H4 (cell line): ENCODE measurements at regions not wholly inside any gene's neighbourhood (a gene's known extent, or its start where the extent isn't known, plus 50 kb on each side); places are given as distances from the start of the nearest gene placed in this dataset.
"Not testable (repeated sequence)": the region's sequence is repeated elsewhere in the genome, so short reads cannot be mapped to it uniquely, and the experiment has no call there.

Source experiments
- DNase-seq: peaks from one replicate; pipeline ENCODE4 v3.0.0-alpha.2; 2015; ENCODE audit warnings: low spot score

- no peak for DNase-seq
Observed at GRCh38 chr12:124476011-124476400, 91.4 kb downstream of the NCOR2 start.

GRCh38 chr12:124475295-124476010, 92.0 kb downstream of the NCOR2 start:
- DNase-seq = no peak

DNA sequence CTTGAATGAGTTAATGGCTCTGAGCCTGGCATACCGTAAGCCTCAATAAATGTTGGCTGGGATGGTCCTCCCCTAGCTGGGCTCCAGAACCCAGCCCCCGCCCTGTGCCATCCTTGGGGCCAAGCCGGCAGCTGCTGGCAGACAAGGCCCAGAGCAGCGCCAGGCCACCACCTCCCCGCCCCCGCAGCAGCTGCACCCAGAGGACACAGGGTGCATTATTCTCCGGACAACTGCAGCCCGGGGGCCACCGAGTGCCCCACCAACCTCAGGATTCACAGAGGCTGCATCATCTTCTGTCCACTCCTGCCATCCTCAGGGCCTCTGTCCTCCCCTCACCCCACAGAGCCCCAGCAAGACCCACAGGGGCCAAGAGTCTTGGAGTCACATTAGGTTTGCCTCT, 92.7 kb downstream of the NCOR2 start:
- DNase-seq = no peak

- DNase-seq = no peak
Observed at GRCh38 chr12:124472690-124473279, 94.6 kb downstream of the NCOR2 start.

DNA sequence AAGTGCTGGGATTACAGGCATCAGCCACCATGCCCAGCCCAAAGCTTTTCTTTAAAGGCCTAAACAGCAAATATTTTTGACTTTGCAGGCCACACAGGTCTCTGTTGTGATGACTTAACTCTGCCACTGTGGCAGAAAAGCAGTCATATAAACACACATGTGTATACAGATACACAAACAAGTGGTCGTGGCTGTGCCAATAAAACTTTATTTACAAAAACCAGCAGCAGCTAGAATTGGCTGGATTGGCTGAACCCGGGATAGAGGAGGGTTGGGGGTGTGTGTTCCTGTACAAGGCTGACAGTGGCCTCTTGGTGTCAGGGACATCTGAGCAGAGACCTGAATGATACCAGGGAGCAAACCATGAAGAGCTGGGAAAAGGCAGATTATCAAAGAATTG, 95.6 kb downstream of the NCOR2 start:
- DNase-seq = no peak

- DNase-seq = no peak
Observed at GRCh38 chr12:124470806-124471205, 96.6 kb downstream of the NCOR2 start.

DNA sequence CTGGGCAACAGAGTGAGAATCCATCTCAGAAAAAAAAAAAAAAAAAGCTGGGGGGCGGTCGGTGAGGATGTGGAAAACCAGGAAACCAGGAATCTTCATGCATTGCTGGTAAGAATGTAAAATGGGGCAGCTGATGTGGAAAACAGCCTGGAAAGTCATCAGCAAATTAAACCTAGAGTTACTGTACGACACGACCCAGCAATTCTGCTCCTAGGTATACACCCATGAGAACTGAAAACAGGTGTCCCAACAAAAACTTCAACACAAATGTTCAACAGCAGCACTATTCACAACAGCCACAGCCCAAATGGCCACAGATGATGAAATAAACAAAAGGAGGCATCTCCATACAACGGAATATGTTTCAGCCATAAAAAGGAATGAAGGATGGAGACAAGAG, 97.3 kb downstream of the NCOR2 start:
- DNase-seq = no peak

DNA sequence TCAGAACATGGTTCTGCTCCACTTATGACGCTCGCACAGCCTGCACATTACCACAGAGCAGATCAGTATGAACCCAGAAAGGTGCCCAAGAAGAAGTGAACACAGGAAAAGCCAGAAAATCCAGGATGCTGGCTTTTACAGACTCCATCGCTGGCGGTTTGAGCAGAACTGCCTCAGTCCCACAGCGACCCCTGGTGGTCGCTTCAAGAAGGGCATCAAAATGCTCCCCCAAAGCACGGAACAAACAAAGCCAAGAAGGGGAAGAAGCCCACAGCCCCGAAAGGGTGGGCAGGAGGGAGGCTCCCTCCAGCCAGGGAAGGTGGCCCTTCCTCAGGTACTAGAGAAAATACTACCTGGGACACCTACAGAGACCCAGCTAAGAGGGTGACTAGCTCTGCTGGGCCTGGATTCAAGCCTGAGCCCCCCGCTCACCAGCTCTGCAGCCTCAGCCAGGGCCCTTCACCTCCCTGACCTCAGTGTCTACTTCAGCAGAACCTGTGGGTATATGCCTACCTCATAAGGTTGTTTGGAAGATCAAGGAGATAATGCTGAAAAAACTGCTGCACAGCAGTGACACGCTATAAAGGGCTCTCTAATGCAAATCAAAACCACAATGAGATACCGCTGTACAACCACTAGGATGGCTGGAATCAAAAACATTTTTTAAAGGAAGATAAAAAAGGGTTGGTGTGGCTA, 98.1 kb downstream of the NCOR2 start:
- no peak for DNase-seq

DNA sequence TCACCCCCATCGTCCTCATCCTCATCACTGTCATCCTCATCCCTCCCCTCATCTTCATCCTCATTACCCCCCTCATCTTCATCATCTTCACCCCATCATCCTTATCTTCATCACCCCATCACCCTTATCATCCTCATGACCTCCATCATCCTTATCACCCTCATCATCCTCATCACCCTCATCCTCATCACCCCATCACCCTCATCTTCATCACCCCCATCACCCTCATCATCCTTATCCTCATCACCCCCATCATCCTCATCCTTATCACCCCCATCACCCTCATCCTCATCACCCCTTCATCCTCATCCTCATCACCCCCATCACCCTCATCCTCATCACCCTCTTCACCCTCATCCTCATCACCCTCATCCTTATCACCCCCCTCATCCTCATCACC, 99.9 kb downstream of the NCOR2 start:
- not testable (repeated sequence) for DNase-seq

GRCh38 chr12:124466216-124467128, 100.9 kb downstream of the NCOR2 start:
- no peak for DNase-seq

GRCh38 chr12:124465473-124465872, 101.9 kb downstream of the NCOR2 start:
- no peak for DNase-seq

DNA sequence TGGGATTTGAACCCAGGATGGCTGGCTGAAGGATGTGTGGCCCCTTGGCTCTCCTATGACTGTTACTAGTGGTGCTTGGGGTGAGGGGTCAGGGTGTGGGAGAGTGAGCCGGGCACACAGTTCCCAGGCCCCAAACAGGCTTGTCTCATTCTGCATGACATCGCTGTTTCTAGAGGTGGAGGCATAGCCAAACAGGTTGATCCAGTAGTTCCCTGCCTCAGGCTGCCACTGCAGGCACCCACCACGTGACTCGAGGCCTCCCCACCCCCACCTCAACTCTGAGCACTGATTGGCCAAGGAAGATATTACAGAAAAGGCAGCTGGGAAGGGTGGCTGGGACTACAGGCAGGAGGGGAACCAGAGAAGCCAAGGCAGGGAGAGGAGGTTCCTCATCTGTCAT, 102.6 kb downstream of the NCOR2 start:
- no peak for DNase-seq

DNA sequence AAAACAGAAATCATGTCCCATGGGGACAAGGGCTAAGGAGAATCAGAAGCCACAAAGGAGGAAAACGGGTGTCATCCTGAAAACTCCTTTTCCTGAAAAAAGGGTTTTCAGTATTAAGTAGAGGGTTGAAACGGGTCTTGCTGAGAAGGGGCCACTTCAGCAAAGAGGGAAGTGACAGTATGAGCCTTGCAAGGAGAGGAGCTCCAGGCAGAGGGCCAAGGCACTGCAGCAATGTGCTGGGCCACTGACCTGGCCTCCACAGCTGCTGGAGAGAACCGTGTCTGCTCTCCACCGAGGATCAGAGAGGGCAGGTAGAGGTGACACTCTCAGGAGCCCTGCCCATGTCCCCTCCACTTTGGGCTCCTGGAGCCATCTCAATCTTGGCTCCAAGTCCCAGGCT, 103.3 kb downstream of the NCOR2 start:
- DNase-seq = no peak

GRCh38 chr12:124463341-124463921, 104.0 kb downstream of the NCOR2 start:
- no peak for DNase-seq

DNA sequence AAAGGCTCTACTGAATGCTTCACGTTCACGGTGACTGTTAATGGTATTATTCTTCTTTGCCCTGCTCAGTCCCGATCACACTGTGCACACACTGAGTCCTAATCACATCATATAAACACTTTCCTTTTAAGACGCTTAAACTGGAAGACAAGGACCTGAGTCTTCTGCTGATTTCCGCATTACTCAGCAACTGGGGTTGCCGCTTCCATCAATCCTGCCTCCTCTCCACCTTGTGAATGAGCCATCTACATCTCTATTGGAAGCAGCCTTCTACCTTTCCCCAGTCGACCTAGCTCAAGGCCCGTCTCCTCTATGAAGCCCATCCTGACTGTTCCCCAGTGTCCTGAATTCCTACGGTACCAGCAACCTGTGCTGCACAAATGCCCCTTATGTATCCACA, 104.7 kb downstream of the NCOR2 start:
- DNase-seq = no peak

- no peak for DNase-seq
Observed at GRCh38 chr12:124461851-124462623, 105.4 kb downstream of the NCOR2 start.

GRCh38 chr12:124461241-124461673, 106.2 kb downstream of the NCOR2 start:
- DNase-seq = no peak

DNA sequence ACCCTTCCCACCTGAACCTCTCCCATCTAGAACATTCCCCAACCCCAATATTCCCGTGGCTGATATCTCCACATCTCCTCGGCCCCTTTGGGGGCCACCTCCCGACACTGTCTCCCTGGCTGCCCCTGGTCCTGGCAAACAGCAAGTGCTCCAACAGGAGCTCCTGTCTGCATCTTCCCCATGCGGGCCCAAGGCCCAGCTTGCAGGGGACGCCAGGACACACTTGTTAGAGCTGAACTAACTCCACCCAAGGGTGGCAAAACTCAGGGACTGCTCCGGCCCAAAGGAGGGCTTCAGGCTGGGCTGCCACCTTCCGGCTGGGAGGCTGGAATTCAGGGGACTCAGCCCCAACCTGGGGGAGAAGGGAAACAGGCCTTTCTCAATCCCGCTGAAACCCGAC, 106.6 kb downstream of the NCOR2 start:
- DNase-seq = no peak

- DNase-seq = no peak
Observed at GRCh38 chr12:124459852-124460645, 107.4 kb downstream of the NCOR2 start.
